SK-N-SH (cell line): ENCODE measurements at regions not wholly inside any gene's neighbourhood (a gene's known extent, or its start where the extent isn't known, plus 50 kb on each side); places are given as distances from the start of the nearest gene placed in this dataset.

ENCODE experiments used
- CTCF ChIA-PET: fragments of 300-600, 350-600 bp; formaldehyde crosslinking; extraction: SDS; loops from one replicate; lab custom pipeline; 2021; lab: Yijun Ruan, JAX
- POLR2A ChIA-PET: fragments of 350-600 bp; sonication (Branson Sonifier 250); formaldehyde crosslinking; extraction: SDS; loops from one replicate; lab custom pipeline; 2020; ENCODE audit warnings: antibody characterized with exemption, inconsistent platforms; lab: Yijun Ruan, JAX
- DNase-seq: peaks from one replicate; pipeline ENCODE4 v3.0.0; 2012
- H2AFZ ChIP-seq: fragments of 200-600 bp; sonication (generic); 2 replicates; pipeline ENCODE4 v1.8.1; 2016; ENCODE audit warnings: antibody characterized with exemption, mild to moderate bottlenecking, low read depth
- H3F3A ChIP-seq: fragments of 200-600 bp; sonication (generic); replicated peaks from 2 replicates; pipeline ENCODE3; 2016; ENCODE audit warnings: antibody characterized with exemption, mild to moderate bottlenecking; ENCODE audit not compliant: insufficient read depth
- H3K27ac ChIP-seq, 2 experiments: fragments of 200-500 bp in 1 of 2; fragments of 200-600 bp in 1 of 2; sonication (Bioruptor generic) in 1 of 2; sonication (generic), shearing (Covaris generic) in 1 of 2; 2 replicates each; pipeline versions ENCODE4 v1.5.1 to v1.6.1; 2014 to 2016; ENCODE audit warnings: low read depth in 2 of 2, inconsistent platforms in 1 of 2, low read length in 1 of 2, mild to moderate bottlenecking in 1 of 2, mixed read lengths in 1 of 2
- H3K27me3 ChIP-seq: fragments of 200-600 bp; sonication (generic), shearing (Covaris generic); 2 replicates; pipeline ENCODE4 v1.6.1; 2016; ENCODE audit warnings: mixed run types; ENCODE audit not compliant: insufficient read depth
- H3K36me3 ChIP-seq, 2 experiments: fragments of 200-500 bp in 1 of 2; fragments of 200-600 bp in 1 of 2; sonication (Bioruptor generic) in 1 of 2; sonication (generic) in 1 of 2; replicated peaks in 1 of 2; 2 replicates each; pipeline versions ENCODE3 to v1.5.1; 2014 to 2016; ENCODE audit warnings: low read length in 1 of 2, mild to moderate bottlenecking in 1 of 2; ENCODE audit not compliant: insufficient read depth in 2 of 2, control insufficient read depth in 1 of 2
- H3K4me1 ChIP-seq, 2 experiments: fragments of 200-500 bp in 1 of 2; fragments of 200-600 bp in 1 of 2; sonication (Bioruptor generic) in 1 of 2; sonication (generic), shearing (Covaris generic) in 1 of 2; 2 replicates each; pipeline versions ENCODE4 v1.5.1 to v1.6.1; 2014 to 2016; ENCODE audit warnings: low read depth in 1 of 2, low read length in 1 of 2, mixed run types in 1 of 2; ENCODE audit not compliant: insufficient read depth in 2 of 2, control insufficient read depth in 1 of 2
- H3K4me2 ChIP-seq: fragments of 200-600 bp; sonication (generic), shearing (Covaris generic); 2 replicates; pipeline ENCODE4 v1.6.1; 2017; ENCODE audit warnings: mixed run types
- H3K4me3 ChIP-seq, 2 experiments: fragments of 200-500 bp in 1 of 2; fragments of 200-600 bp in 1 of 2; sonication (Bioruptor generic) in 1 of 2; sonication (generic), shearing (Covaris generic) in 1 of 2; 2 replicates each; pipeline versions ENCODE4 v1.5.1 to v1.8.1; 2014 to 2016; ENCODE audit warnings: low read depth in 2 of 2, inconsistent platforms in 1 of 2, low read length in 1 of 2, mild to moderate bottlenecking in 1 of 2, mixed read lengths in 1 of 2, moderate library complexity in 1 of 2
- H3K79me2 ChIP-seq: fragments of 200-600 bp; sonication (generic); 2 replicates; pipeline ENCODE4 v1.8.1; 2017; ENCODE audit warnings: mild to moderate bottlenecking; ENCODE audit not compliant: insufficient read depth
- H3K9ac ChIP-seq: fragments of 200-600 bp; sonication (generic); 2 replicates; pipeline ENCODE4 v1.6.1; 2017; ENCODE audit warnings: mixed run types
- H3K9me2 ChIP-seq: fragments of 200-600 bp; sonication (generic); 2 replicates; pipeline ENCODE4 v1.6.1; 2017; ENCODE audit warnings: mixed run types
- H3K9me3 ChIP-seq: fragments of 200-600 bp; sonication (generic); 2 replicates; pipeline ENCODE4 v1.6.1; 2017; ENCODE audit warnings: mixed run types, mild to moderate bottlenecking, moderate library complexity
- H4K20me1 ChIP-seq: fragments of 200-600 bp; sonication (generic); 2 replicates; pipeline ENCODE4 v1.6.1; 2017; ENCODE audit warnings: mild to moderate bottlenecking, mixed run types; ENCODE audit not compliant: insufficient read depth
- FOXM1 ChIP-seq: IDR thresholded peaks from 2 replicates; pipeline ENCODE4 v1.4.0; 2012; ENCODE audit warnings: low read depth, mild to moderate bottlenecking
- GABPA ChIP-seq: IDR thresholded peaks from 2 replicates; pipeline ENCODE4 v1.4.0; 2012; ENCODE audit warnings: low read depth, mild to moderate bottlenecking
- IRF3 ChIP-seq: fragments of 150-350 bp; IDR thresholded peaks from 2 replicates; pipeline ENCODE4 v1.6.1; 2016; ENCODE audit warnings: mild to moderate bottlenecking, low read depth, low read length
- JUND ChIP-seq: IDR thresholded peaks from 2 replicates; pipeline ENCODE4 v1.4.0; 2012
- MEF2A ChIP-seq: IDR thresholded peaks from 2 replicates; pipeline ENCODE4 v1.4.0; 2012; ENCODE audit warnings: low read depth, borderline replicate concordance
- MXI1 ChIP-seq: IDR thresholded peaks from 2 replicates; pipeline ENCODE4 v1.6.1; 2012; ENCODE audit warnings: mild to moderate bottlenecking, low read depth, low read length, improper control_type of control experiment
- NFIC ChIP-seq: IDR thresholded peaks from 2 replicates; pipeline ENCODE4 v1.4.0; 2012; ENCODE audit warnings: borderline replicate concordance
- SIN3A ChIP-seq: IDR thresholded peaks from 2 replicates; pipeline ENCODE4 v1.6.1; 2012; ENCODE audit warnings: low read depth, mild to moderate bottlenecking, low read length, moderate library complexity, borderline replicate concordance
- SMC3 ChIP-seq: IDR thresholded peaks from 2 replicates; pipeline ENCODE4 v1.6.1; 2012; ENCODE audit warnings: low read depth, low read length, improper control_type of control experiment
- TEAD4 ChIP-seq: IDR thresholded peaks from 2 replicates; pipeline ENCODE4 v1.4.0; 2012; ENCODE audit warnings: mild to moderate bottlenecking, borderline replicate concordance; ENCODE audit not compliant: insufficient read depth
- WGBS: methylation state at CpG from one replicate; pipeline ENCODE4 v1.1.6; 2017; ENCODE audit warnings: low lambda C conversion rate; 5-methylcytosine and 5-hydroxymethylcytosine counted together

GRCh38 chr10:29009464-29009863 is 279.4 kb upstream of the LYZL1 start:
- 85% methylated on average over 5 of the region's 5 CpGs for WGBS
- POLR2A ChIA-PET = no interaction called here

DNA sequence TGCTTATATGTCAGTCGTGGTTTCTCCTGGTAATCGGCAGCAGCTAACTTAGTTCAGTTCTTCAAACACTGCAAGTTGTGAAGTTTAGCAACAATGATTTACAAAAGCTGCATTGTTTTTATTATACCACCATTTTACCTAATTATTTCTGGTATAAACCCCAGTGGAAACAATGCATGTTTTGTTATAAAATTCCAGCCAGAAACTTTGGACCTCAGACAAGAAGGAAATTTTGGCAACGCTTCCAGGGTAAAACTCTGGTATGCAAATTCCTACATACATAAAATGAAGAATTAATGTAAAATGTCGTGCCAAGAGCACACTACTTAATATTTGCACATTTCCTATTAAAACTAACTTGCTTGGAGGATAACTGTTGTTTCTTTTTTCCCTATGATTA is 277.4 kb upstream of the LYZL1 start:
- TF ChIP-seq GABPA (no peak), IRF3 (no peak), MXI1 (no peak), NFIC (no peak), FOXM1 (no peak)
- ChIA-PET CTCF (no interaction called here), POLR2A (no interaction called here)

More at GRCh38 chr10:29009464-29009863, 279.4 kb upstream of the LYZL1 start:
- Histone ChIP-seq H3K36me3 (no peaks in the 10 kb centered on the region), H3K79me2 (no peaks in the 10 kb centered on the region), H3K4me1 (no peaks in the 10 kb centered on the region), H3F3A (no peaks in the 10 kb centered on the region), H4K20me1 (no peaks in the 10 kb centered on the region), H2AFZ (no peak overlapping the region), H3K9me3 (no peaks in the 10 kb centered on the region), H3K4me2 (no peak overlapping the region), H3K9me2 (no peaks in the 10 kb centered on the region), H3K4me3 (no peak overlapping the region), H3K27ac (no peak overlapping the region), H3K9ac (no peak overlapping the region), H3K27me3 (no peaks in the 10 kb centered on the region)
- no peak for TF ChIP-seq SIN3A
- no peak for TF ChIP-seq IRF3
- TF ChIP-seq GABPA = no peak
- TF ChIP-seq NFIC = no peak
- TF ChIP-seq JUND = no peak
- no peak for TF ChIP-seq SMC3
- TF ChIP-seq MEF2A = no peak
- TF ChIP-seq TEAD4 = no peak
- CTCF ChIA-PET = no interaction called here
- DNase-seq = no peak

More for the DNA sequence above, 277.4 kb upstream of the LYZL1 start:
- H2AFZ ChIP-seq = no peak overlapping the region
- H3K4me3 ChIP-seq = no peak overlapping the region
- no peaks in the 10 kb centered on the region for H3K36me3 ChIP-seq
- H3K27ac ChIP-seq = no peak overlapping the region
- H3K4me2 ChIP-seq = no peak overlapping the region
- DNase-seq = no peak
- H3F3A ChIP-seq = no peaks in the 10 kb centered on the region
- no peaks in the 10 kb centered on the region for H3K4me1 ChIP-seq
- H3K9ac ChIP-seq = no peak overlapping the region
- H4K20me1 ChIP-seq = no peaks in the 10 kb centered on the region
- H3K9me2 ChIP-seq = no peaks in the 10 kb centered on the region
- no peaks in the 10 kb centered on the region for H3K79me2 ChIP-seq
- no peaks in the 10 kb centered on the region for H3K27me3 ChIP-seq
- 79% methylated on average over 4 of the region's 4 CpGs for WGBS
- no peaks in the 10 kb centered on the region for H3K9me3 ChIP-seq
